ENCODE measurements at regions not wholly inside any gene's neighbourhood (a gene's known extent, or its start where the extent isn't known, plus 50 kb on each side); places are given as distances from the start of the nearest gene placed in this dataset.

- Mint-ChIP-seq H3K4me1 (ENCODE audit: unreplicated experiment) (peaks cover 4% of the 10 kb centered on the region), H3K9me3 (no peaks in the 10 kb centered on the region), H3K36me3 (no peaks in the 10 kb centered on the region), H3K27ac (no peak overlapping the region), H3K4me3 (no peak overlapping the region), H3K27me3 (peaks cover 4% of the 10 kb centered on the region)
- TF ChIP-seq, protein P1, sequence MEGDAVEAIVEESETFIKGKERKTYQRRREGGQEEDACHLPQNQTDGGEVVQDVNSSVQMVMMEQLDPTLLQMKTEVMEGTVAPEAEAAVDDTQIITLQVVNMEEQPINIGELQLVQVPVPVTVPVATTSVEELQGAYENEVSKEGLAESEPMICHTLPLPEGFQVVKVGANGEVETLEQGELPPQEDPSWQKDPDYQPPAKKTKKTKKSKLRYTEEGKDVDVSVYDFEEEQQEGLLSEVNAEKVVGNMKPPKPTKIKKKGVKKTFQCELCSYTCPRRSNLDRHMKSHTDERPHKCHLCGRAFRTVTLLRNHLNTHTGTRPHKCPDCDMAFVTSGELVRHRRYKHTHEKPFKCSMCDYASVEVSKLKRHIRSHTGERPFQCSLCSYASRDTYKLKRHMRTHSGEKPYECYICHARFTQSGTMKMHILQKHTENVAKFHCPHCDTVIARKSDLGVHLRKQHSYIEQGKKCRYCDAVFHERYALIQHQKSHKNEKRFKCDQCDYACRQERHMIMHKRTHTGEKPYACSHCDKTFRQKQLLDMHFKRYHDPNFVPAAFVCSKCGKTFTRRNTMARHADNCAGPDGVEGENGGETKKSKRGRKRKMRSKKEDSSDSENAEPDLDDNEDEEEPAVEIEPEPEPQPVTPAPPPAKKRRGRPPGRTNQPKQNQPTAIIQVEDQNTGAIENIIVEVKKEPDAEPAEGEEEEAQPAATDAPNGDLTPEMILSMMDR (conservative IDR thresholded peaks at IDR 0.05) = no peak
- DNase-seq (ENCODE audit: extremely low spot score, unreplicated experiment) = no peak
Measured at GRCh38 chr7:106163257-106163656, 51.1 kb upstream of the SYPL1 start.
